ENCODE measurements at regions not wholly inside any gene's neighbourhood (a gene's known extent, or its start where the extent isn't known, plus 50 kb on each side); places are given as distances from the start of the nearest gene placed in this dataset.

DNA sequence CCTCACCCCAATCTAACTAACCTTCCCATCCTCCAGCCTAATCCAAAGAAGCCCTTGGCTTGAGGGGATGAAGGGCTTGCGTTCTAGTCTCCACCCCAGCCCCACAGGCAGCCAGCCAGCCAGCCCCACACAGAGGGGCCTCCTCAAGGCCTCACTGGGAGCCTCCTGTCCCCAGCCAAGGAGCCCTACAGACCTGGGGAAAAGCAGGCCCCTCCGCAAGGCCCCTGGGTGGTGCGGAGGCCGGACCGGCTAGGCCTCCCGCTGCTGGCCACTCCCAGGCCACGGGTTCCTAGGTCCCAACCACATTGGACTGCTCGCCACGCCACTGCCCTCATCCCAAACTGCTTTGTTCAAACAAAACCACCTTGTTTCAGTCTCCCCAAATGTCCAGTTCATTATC is 78.0 kb downstream of the ZIC5 start:
- no peaks in the 10 kb centered on the region for H3K36me3 ChIP-seq (replicated peaks in 1 of 2; ENCODE audit: insufficient read depth in 1 of 2, low read depth in 2 of 2)
- H3K27me3 ChIP-seq, result peaks cover 0 to 15% of the 10 kb centered on the region in 2 donors
- no peak for DNase-seq
- no peak overlapping the region for H3K4me3 ChIP-seq
- TF ChIP-seq, protein P1, sequence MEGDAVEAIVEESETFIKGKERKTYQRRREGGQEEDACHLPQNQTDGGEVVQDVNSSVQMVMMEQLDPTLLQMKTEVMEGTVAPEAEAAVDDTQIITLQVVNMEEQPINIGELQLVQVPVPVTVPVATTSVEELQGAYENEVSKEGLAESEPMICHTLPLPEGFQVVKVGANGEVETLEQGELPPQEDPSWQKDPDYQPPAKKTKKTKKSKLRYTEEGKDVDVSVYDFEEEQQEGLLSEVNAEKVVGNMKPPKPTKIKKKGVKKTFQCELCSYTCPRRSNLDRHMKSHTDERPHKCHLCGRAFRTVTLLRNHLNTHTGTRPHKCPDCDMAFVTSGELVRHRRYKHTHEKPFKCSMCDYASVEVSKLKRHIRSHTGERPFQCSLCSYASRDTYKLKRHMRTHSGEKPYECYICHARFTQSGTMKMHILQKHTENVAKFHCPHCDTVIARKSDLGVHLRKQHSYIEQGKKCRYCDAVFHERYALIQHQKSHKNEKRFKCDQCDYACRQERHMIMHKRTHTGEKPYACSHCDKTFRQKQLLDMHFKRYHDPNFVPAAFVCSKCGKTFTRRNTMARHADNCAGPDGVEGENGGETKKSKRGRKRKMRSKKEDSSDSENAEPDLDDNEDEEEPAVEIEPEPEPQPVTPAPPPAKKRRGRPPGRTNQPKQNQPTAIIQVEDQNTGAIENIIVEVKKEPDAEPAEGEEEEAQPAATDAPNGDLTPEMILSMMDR (IDR thresholded peaks at IDR 0.05), result no peak
- TF ChIP-seq POLR2A (IDR thresholded peaks at IDR 0.05), result no peak
- no peaks in the 10 kb centered on the region for H3K9me3 ChIP-seq
- WGBS, 2 donors, result 85 to 94% methylated on average over 9 of the region's 9 CpGs
- no peak for ATAC-seq
- H3K4me1 ChIP-seq, result peaks cover 7% of the 10 kb centered on the region
- intact Hi-C loops (cut with DNase I), result no loop called here
- H3K27ac ChIP-seq, result no peak overlapping the region

DNA sequence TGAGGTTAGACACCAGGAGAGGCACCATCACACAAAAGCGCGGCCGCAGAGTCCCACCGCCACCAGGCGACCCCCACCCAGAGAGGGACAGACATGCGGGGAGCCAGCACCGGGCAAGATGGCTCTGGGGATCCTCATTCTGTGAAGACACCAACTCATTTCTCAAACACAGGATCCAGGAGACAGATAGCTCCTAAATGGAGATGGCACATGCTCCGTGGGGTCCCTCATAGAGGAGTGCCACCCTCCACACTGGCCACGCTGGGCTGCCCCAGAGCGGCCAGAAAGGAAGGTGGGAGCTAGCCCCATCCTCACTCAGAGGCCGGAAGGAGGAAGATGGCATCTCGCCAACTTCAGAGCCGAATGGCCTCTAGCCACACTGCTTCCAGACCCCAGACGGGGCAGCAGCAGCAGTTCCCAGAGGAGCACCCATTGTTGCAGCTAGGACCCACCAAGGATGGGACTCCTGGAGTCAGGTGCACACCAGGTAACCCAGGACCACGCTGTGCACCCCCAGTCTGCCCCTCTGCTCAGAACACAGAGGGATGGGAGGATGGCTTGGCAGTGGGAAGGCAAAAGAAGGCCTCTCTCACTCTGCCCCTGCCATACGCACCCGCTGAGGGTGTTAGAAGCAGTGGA is 78.6 kb downstream of the ZIC5 start:
- no peak for DNase-seq
- intact Hi-C loops (cut with DNase I), result no loop called here
- WGBS, 2 donors, result 90% methylated on average over 14 to 17 of the region's 17 CpGs
- H3K4me1 ChIP-seq, result peaks cover 7% of the 10 kb centered on the region
- TF ChIP-seq POLR2A (IDR thresholded peaks at IDR 0.05), result no peak
- TF ChIP-seq, protein P1 (IDR thresholded peaks at IDR 0.05), result no peak
- H3K36me3 ChIP-seq (replicated peaks in 1 of 2; ENCODE audit: insufficient read depth in 1 of 2, low read depth in 2 of 2), result no peaks in the 10 kb centered on the region
- no peaks in the 10 kb centered on the region for H3K9me3 ChIP-seq
- no peak overlapping the region for H3K27ac ChIP-seq
- no peak overlapping the region for H3K4me3 ChIP-seq
- no peak for ATAC-seq
- peaks cover 0 to 15% of the 10 kb centered on the region in 2 donors for H3K27me3 ChIP-seq

DNA sequence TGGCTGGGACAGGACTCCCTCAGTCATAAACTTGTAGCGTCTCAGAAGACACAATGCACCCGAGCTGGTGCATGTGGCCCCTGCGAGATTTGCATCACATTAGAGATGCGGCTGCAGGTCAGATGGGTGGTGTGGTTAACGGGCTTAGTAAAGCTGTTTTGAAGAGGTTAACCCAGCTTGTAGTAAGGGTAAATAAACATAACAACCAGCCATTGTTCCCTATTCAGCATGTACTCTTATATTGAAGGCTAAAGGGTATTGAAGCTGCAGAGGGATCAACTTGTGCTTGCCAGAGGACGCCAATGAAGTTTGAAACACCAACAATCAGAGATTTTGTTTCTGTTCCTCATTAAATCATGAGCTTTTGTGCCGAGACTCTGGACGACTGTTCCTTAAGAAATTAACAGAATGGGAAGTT is 79.4 kb downstream of the ZIC5 start:
- no peak overlapping the region for H3K4me3 ChIP-seq
- H3K27me3 ChIP-seq, result peaks cover 0 to 15% of the 10 kb centered on the region in 2 donors
- peaks cover 7% of the 10 kb centered on the region for H3K4me1 ChIP-seq
- no peak for ATAC-seq
- intact Hi-C loops (cut with DNase I), result no loop called here
- no peak for DNase-seq
- H3K27ac ChIP-seq, result no peak overlapping the region
- H3K9me3 ChIP-seq, result no peaks in the 10 kb centered on the region
- 80 to 86% methylated on average over 8 of the region's 8 CpGs for WGBS, 2 donors
- TF ChIP-seq, protein P1 (IDR thresholded peaks at IDR 0.05), result no peak
- no peak for TF ChIP-seq POLR2A (IDR thresholded peaks at IDR 0.05)
- H3K36me3 ChIP-seq (replicated peaks in 1 of 2; ENCODE audit: insufficient read depth in 1 of 2, low read depth in 2 of 2), result no peaks in the 10 kb centered on the region

DNA sequence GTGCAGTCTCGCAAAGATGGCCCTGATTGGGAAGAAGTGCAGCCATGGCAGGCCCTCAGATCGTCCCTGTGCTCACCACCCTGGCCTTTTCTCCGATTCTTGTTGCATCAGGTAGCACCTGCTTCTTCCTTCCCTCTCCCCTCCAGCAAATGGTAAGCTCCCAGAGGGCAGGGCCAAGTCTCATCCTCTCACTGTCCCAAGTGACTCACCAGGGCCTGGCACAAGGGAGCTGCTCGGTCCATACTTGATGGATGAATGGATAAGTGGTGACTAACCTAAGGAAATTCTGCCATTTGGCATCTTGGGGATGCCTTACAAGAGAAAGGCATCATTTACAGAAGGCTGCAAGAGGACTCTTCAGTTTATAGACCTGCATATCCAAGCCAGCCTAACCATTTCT is 84.9 kb downstream of the ZIC5 start:
- H3K27ac ChIP-seq, result no peak overlapping the region
- DNase-seq (no peak), ATAC-seq (no peak)
- H3K4me1 ChIP-seq, result no peaks in the 10 kb centered on the region
- no peaks in the 10 kb centered on the region for H3K9me3 ChIP-seq
- TF ChIP-seq POLR2A (IDR thresholded peaks at IDR 0.05), result no peak
- TF ChIP-seq, protein P1 (IDR thresholded peaks at IDR 0.05), result no peak
- H3K36me3 ChIP-seq (replicated peaks in 1 of 2; ENCODE audit: insufficient read depth in 1 of 2, low read depth in 2 of 2), result no peaks in the 10 kb centered on the region
- 90 to 95% methylated on average over 4 of the region's 4 CpGs for WGBS, 2 donors
- H3K4me3 ChIP-seq, result no peak overlapping the region
- H3K27me3 ChIP-seq, result no peaks in the 10 kb centered on the region
- intact Hi-C loops (cut with DNase I), result no loop called here

DNA sequence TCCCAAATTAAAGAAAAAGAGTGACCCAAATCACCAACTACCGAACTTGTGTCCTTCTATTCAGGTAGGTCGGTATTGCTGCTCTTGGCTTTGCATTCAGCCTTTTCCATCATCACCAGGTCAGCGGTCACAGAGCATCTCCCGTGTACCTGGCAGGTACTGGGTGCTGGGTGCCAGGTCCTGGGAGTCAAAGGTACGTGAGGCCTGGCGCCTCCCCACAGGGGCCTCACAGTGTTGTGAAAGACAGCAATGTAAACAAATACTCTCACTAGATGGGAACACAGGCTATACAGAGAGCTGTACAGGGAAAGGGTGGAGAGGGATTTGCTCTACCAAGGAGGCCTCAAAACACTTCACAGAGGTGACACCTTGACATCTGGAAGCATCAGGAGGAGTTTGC is 86.7 kb downstream of the ZIC5 start:
- WGBS, 2 donors, result 58 to 59% methylated on average over 6 of the region's 6 CpGs
- ATAC-seq (no peak), DNase-seq (no peak)
- Histone ChIP-seq H3K36me3 (replicated peaks in 1 of 2; ENCODE audit: insufficient read depth in 1 of 2, low read depth in 2 of 2) (no peaks in the 10 kb centered on the region), H3K9me3 (no peaks in the 10 kb centered on the region), H3K4me1 (no peaks in the 10 kb centered on the region), H3K4me3 (no peak overlapping the region), H3K27ac (no peak overlapping the region), H3K27me3 (no peaks in the 10 kb centered on the region)
- no peak for TF ChIP-seq POLR2A (IDR thresholded peaks at IDR 0.05)
- intact Hi-C loops (cut with DNase I), result no loop called here
